Activated CD4-positive, alpha-beta T cell treated with anti-CD3 and anti-CD28 coated beads, Interleukin-2, Interleukin-6, amounts not matched to agents 100 ng/mL and 50 ng/mL, durations not matched to agents 16 hours and 8 hours (primary cell): ENCODE measurements at regions not wholly inside any gene's neighbourhood (a gene's known extent, or its start where the extent isn't known, plus 50 kb on each side); places are given as distances from the start of the nearest gene placed in this dataset.
"Not testable (repeated sequence)": the region's sequence is repeated elsewhere in the genome, so short reads cannot be mapped to it uniquely, and the experiment has no call there.

Source experiments
- DNase-seq: peaks from one replicate; pipeline ENCODE4 v3.0.0-alpha.2; 2020

DNA sequence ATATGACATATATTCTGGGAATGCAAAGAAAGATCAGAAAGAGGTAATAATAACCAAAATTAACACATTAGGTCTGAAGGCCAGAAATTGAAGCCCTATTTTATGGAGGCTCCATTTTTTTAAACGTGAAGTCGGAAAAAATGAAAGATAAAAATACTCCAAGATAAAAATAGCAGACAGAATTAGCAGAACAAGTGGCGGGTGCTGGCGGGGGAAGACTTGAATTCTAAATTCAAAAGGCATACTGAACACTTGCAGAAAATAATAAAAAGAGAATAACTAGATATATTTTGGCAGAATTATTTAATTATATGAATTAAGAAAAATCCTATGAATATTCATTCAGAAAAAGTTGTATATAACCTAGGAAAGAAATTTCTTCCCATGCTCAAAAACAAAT lies 543.7 kb upstream of the ACO1 start:
- no peak for DNase-seq

DNA sequence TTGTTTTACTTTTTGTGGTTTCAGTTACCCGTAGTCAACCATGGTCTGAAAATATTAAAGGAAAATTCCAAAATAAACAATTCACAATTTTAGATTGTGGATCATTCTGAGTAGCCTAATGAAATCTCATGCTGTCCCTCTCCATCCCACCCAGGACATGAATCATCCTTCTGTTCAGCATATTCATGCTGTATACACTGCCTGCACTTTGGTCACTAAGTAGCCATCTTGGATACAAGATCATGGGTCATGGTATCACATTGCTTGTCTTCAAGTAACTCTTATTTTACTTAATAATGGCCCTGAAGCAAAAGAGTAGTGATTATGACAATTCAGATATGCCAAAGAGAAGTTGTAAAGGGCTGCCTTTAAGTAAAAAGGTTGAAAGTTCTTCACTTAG lies 536.5 kb upstream of the ACO1 start:
- no peak for DNase-seq

- DNase-seq = no peak
Measured at GRCh38 chr9:31848505-31849285, 535.7 kb upstream of the ACO1 start.

DNA sequence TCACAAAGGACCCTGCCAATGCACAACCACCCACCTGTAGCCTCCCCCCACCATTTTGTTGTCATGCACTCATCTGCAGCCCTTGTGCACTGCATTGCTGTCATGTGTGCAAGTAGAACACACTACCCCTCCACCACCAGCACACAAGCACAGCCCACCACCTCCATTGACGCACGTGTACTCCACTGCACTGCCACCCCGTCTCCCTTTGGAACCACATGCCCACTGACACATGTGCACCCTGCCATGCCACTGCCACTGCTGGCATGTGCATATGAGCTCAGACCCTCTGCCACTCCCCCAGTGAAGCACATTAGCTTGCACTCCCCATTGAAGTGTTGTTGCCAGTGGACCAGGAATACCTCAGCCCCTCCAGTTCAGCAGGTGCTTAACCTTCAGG lies 530.3 kb upstream of the ACO1 start:
- DNase-seq = no peak

- no peak for DNase-seq
Measured at GRCh38 chr9:31868830-31869229, 515.6 kb upstream of the ACO1 start.

DNA sequence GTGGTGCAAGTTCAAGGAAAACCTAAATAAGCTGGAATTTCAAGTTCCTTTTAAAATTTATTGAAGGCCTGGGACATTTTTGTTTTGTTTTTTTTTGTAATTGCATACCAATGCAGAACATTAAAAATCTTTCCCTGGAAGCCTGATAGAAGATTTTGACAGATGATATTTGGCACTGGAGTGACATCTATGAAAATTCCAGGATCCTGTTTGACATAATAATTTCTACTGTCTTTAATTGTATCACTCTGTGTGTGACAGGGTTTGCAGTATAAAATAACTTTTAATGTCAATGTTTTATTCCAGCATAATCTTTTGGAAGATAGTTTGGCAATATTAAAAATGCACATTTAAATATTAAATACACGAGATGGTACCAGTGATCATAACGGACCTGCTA lies 514.2 kb upstream of the ACO1 start:
- no peak for DNase-seq

GRCh38 chr9:31873722-31874121 lies 510.7 kb upstream of the ACO1 start:
- no peak for DNase-seq

- no peak for DNase-seq
Measured at GRCh38 chr9:31894008-31894407, 490.4 kb upstream of the ACO1 start.

- no peak for DNase-seq
Measured at GRCh38 chr9:31908158-31908890, 476.1 kb upstream of the ACO1 start.

- DNase-seq = no peak
Measured at GRCh38 chr9:31908891-31909480, 475.5 kb upstream of the ACO1 start.

DNA sequence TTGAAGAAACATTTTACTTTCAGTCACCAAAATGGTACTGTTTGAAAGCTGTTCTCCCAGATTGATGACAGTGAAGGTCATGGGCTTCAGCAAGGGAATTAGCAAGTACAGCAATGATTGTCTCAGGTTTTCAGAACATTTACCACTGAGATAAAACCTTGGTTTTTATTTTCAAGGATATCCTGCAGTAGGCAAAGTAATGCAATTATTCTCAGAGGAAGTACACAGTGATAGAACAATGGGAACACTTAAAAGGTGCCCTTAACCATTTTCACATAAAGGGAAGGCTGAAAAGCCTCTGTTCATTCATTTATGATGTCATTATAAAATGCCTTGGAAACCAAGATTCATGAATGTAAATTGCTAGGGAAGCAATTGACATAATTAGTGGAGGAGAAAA lies 471.8 kb upstream of the ACO1 start:
- DNase-seq = no peak

- DNase-seq = no peak
Measured at GRCh38 chr9:31916591-31917241, 467.7 kb upstream of the ACO1 start.

- not testable (repeated sequence) for DNase-seq
Measured at GRCh38 chr9:31937737-31938136, 446.7 kb upstream of the ACO1 start.

GRCh38 chr9:31950756-31951155 lies 433.7 kb upstream of the ACO1 start:
- DNase-seq = no peak

DNA sequence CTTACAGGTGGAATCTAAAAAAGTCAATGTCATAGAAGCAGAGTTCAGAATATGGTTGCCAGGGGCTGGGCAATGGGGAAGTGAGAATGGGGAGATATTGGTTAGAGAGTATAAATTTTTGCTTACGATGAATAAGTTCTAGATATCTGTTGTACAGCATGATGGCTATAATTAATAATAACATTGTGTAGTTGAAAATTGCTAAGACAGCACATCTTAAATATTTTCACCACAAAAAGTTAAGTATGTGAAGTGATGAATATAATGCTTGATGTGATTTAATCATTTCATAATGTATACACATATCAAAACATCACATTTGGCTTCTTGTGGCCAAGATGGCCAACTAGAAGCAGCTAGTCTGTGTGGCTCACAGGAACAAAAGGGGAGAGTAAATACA lies 425.9 kb upstream of the ACO1 start:
- DNase-seq = no peak

GRCh38 chr9:31969552-31969951 lies 414.9 kb upstream of the ACO1 start:
- DNase-seq = no peak

- no peak for DNase-seq
Measured at GRCh38 chr9:31983895-31984294, 400.5 kb upstream of the ACO1 start.

DNA sequence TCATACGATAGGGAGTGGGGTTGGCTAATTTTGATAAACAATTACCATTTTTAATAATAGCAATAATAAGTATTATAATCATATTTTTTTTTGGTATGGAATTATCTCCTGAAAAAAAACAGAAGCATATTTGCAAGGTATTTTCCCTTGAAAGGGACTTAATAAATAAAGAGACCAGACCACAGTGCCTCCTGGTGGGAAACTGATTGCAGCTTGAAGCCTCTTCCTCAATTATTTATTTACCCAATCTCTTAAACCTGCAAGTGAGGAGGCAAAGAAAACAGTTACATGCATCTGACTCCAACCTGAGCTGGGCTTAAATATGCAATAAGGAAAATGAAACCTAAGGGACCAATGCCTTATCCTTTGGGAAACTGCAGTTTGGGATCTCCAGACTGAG lies 388.1 kb upstream of the ACO1 start:
- DNase-seq = no peak

DNA sequence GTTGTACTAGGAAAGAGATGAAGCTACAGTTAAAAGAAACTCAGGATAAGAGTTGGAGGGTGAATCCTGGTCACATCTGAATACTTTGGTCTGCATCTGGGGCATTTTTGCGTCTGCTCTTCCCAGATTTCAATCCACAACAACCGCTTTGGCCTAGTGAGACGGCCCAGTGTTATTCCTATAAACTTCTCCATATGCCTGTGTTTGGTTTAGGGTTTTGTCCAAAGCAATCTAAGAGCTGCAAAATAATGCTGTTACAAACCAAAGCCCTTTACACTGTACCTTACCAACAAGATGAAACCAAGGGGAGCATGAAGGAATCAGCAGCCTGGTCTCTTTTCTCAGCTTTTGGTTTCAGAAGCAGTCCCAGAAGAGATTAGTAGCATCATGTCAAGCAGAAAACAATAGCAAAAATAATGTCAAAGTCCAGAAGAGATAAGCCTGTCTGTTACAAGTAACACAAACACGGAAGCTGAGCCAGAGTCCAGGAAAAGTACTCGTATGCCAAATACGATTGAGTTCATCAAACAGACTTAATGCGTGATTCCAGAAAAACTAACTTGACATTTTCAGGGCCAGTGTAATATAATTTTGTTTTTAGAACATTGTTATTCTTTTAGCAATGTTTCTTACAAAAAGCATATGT lies 379.9 kb upstream of the ACO1 start:
- DNase-seq = no peak

DNA sequence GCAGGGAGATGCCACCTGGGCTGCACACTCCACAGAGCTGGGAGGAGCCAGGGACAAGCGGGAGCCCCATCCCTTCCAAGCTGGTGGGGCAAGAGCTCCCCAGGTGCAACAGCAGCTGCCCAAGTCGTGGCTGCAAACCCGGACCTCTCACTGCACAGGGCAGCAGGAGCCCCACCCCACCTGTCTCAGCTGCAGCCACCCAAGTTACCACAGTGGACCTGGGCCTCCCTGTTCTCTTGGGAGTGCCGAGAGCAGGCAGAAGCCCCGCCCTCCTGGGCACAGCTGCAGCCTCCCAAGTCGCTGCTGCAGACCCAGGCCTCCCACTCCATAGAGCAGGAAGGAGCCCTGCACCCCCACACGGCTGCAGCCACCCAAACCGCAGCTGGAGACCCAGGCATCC lies 374.1 kb upstream of the ACO1 start:
- no peak for DNase-seq

DNA sequence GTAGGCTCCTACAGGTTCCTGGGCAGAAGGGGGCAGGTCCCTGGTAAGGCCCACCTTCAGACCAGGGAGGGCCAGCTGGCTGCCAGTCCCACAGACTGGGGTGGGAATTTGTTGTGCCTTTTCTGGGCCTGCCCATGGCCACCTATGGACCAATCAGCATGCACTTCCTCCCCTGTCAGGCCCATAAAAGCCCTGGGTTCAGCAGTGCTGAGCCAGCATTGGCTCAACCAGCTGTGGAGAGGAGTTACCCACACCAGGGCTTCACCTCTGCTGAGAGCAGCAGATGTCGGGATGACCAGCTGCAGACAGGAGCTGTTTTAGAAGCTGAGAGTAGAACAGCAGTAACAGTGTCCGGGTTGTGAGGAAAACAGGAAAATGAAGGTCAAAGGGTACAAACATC lies 373.4 kb upstream of the ACO1 start:
- DNase-seq = no peak

- no peak for DNase-seq
Measured at GRCh38 chr9:32015795-32016194, 368.6 kb upstream of the ACO1 start.

GRCh38 chr9:32045513-32045912 lies 338.9 kb upstream of the ACO1 start:
- no peak for DNase-seq
